Pancreas (tissue), 10 donors: ENCODE measurements at regions not wholly inside any gene's neighbourhood (a gene's known extent, or its start where the extent isn't known, plus 50 kb on each side); places are given as distances from the start of the nearest gene placed in this dataset.

Experiments
- ATAC-seq, 4 donors: fragments of 200-7000 bp; cut with Tn5 transposase; one replicate each; pipeline versions ENCODE4 v1.8.0 to v1.9.1; 2020; ENCODE audit warnings: mild to moderate bottlenecking in 4 of 4, moderate library complexity in 4 of 4
- DNase-seq, 6 donors: peaks; one replicate each; pipeline ENCODE4 v3.0.0-alpha.2; 2020
- FAIRE-seq: peaks from 2 replicates; lab custom pipeline; 2012; peaks lifted over from hg19 to GRCh38; lab: Jason Lieb, UNC
- H3K27ac ChIP-seq, 4 donors: fragments of 200-600 bp; sonication (generic); 1 replicate in 3 of 4; 2 replicates in 1 of 4; pipeline versions ENCODE4 v1.5.0 to v1.8.0; 2020
- H3K27me3 ChIP-seq, 4 donors: fragments of 200-600 bp; one replicate each; pipeline ENCODE4 v1.8.0; 2021
- H3K36me3 ChIP-seq, 3 donors: fragments of 200-600 bp; sonication (generic) in 1 of 3; one replicate each; pipeline versions ENCODE4 v1.5.0 to v1.8.0; 2020 to 2021
- H3K4me1 ChIP-seq, 3 donors: fragments of 200-600 bp; one replicate each; pipeline ENCODE4 v1.8.0; 2021
- H3K4me3 ChIP-seq, 4 donors: fragments of 200-600 bp; sonication (generic) in 2 of 4; one replicate each; pipeline versions ENCODE4 v1.5.0 to v1.8.0; 2020 to 2021
- H3K9me3 ChIP-seq, 4 donors: fragments of 200-600 bp; one replicate each; pipeline ENCODE4 v1.8.0; 2021
- WGBS, 2 donors: extraction: QIAGEN DNeasy Blood & Tissue Kit; methylation state at CpG; one replicate each; pipeline ENCODE4 v1.1.7; 2013; 5-methylcytosine and 5-hydroxymethylcytosine counted together
- intact Hi-C, 3 donors: fragments of 100-400 bp; cut with DNase I; formaldehyde crosslinking; loops; one replicate each; pipeline versions ENCODE4 v1.11.1 to v1.14.2; 2022
- TF ChIP-seq, protein P1 (sequence below), 4 donors: fragments of 200-600 bp; sonication (generic) in 3 of 4; IDR thresholded peaks; one replicate each; pipeline versions ENCODE4 v1.5.0 to v1.8.0; 2021; ENCODE audit warnings: antibody characterized with exemption in 4 of 4
- donor health status: healthy with polysubstance abuse.
- donor health status: DM: no; HTN: no; CAD: no; lungs with moderate emphysema.
- donor health status: DM: no; HTN: no; CAD: no.
- donor health status: control.
- donor health status: control.
- donor health status: Bipolar disorder and iron deficiency.
- donor health status: DM: yes; HTN: yes; CAD: no.
- donor health status: DM: no; HTN: no; CAD: no.
- donor health status: DM: no; HTN: no; CAD: no.
- donor health status: DM: yes; HTN: yes; CAD: no.

DNA sequence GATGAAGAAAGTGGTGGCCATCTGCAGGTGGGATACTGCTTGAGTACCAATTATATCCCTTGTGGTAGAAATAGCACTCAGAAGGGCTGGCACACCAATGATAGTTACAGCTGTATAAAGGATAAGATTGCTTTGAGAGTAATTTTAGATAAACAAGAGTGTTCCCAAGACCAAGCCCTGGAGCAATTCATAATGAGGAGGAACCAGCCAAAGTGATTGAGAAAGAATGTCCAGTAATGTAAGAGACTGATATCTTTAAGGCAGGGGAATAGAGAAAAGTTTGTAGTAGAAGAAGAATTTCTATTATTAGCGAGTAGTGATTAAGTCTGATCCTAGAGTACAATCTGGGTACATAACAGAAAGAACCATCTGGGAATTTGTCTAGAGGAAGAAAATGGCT is 945.1 kb downstream of the OTOL1 start:
- H3K4me1 ChIP-seq, result no peaks in the 10 kb centered on the region
- H3K27ac ChIP-seq, result no peak overlapping the region
- DNase-seq (no peak), ATAC-seq (no peak), FAIRE-seq (no peak)
- H3K9me3 ChIP-seq, result no peaks in the 10 kb centered on the region
- no peak overlapping the region for H3K4me3 ChIP-seq
- no peaks in the 10 kb centered on the region for H3K27me3 ChIP-seq
- H3K36me3 ChIP-seq, result no peaks in the 10 kb centered on the region
- TF ChIP-seq, protein P1, sequence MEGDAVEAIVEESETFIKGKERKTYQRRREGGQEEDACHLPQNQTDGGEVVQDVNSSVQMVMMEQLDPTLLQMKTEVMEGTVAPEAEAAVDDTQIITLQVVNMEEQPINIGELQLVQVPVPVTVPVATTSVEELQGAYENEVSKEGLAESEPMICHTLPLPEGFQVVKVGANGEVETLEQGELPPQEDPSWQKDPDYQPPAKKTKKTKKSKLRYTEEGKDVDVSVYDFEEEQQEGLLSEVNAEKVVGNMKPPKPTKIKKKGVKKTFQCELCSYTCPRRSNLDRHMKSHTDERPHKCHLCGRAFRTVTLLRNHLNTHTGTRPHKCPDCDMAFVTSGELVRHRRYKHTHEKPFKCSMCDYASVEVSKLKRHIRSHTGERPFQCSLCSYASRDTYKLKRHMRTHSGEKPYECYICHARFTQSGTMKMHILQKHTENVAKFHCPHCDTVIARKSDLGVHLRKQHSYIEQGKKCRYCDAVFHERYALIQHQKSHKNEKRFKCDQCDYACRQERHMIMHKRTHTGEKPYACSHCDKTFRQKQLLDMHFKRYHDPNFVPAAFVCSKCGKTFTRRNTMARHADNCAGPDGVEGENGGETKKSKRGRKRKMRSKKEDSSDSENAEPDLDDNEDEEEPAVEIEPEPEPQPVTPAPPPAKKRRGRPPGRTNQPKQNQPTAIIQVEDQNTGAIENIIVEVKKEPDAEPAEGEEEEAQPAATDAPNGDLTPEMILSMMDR (IDR thresholded peaks at IDR 0.05), result no peak
- 0 to 46% methylated on average over 1 of the region's 1 CpG for WGBS, 2 donors
- intact Hi-C loops, result no loop called here

DNA sequence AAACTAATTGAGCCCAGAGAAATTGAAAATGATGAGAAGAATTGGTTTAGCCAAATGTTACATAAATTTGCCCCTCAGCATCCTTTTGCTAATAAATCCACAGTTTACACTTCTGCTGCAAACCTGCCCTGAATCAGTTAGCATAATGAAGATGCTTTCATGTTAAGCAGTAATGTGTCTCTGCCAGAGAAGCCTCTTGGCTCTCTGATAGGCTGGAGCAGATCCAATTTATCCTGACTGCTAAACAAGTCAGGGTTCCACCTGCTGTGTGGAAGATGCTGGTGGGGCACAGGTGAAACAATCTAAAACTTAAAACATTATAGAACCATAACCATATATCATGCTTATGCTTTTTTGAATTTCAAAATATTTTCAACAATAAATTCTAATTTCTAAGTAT is 946.8 kb downstream of the OTOL1 start:
- no peak overlapping the region for H3K27ac ChIP-seq
- H3K4me1 ChIP-seq, result no peaks in the 10 kb centered on the region
- FAIRE-seq, result no peak
- intact Hi-C loops, result no loop called here
- H3K9me3 ChIP-seq, result no peaks in the 10 kb centered on the region
- ATAC-seq, result no peak
- no peaks in the 10 kb centered on the region for H3K36me3 ChIP-seq
- TF ChIP-seq, protein P1 (IDR thresholded peaks at IDR 0.05), result no peak
- H3K4me3 ChIP-seq, result no peak overlapping the region
- DNase-seq, result no peak
- no peaks in the 10 kb centered on the region for H3K27me3 ChIP-seq

DNA sequence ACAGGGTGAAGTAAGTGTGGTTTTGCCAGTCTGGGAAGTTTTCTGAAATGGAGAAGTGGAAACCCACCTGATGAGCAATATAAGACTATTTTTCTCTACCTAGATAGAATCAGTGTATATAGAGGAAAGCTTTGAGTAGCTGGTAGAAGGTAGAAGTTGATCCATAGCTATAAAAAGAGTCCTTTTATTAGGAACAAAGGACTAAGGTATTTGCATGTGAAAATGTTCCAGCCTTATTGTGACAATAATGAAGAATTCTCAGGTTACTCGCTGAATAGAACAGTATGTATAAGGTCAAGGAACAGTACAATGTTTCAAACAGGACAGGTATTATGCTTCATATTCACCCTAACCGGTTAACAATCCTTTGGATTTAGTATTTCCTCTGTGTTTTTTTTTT is 972.2 kb downstream of the OTOL1 start:
- H3K36me3 ChIP-seq, result no peaks in the 10 kb centered on the region
- DNase-seq (no peak), FAIRE-seq (no peak), ATAC-seq (no peak)
- H3K9me3 ChIP-seq, result no peaks in the 10 kb centered on the region
- no peaks in the 10 kb centered on the region for H3K4me1 ChIP-seq
- intact Hi-C loops, result no loop called here
- 60 to 77% methylated on average over 2 of the region's 2 CpGs for WGBS, 2 donors
- TF ChIP-seq, protein P1 (IDR thresholded peaks at IDR 0.05), result no peak
- no peaks in the 10 kb centered on the region for H3K27me3 ChIP-seq
- H3K4me3 ChIP-seq, result no peak overlapping the region
- no peak overlapping the region for H3K27ac ChIP-seq

DNA sequence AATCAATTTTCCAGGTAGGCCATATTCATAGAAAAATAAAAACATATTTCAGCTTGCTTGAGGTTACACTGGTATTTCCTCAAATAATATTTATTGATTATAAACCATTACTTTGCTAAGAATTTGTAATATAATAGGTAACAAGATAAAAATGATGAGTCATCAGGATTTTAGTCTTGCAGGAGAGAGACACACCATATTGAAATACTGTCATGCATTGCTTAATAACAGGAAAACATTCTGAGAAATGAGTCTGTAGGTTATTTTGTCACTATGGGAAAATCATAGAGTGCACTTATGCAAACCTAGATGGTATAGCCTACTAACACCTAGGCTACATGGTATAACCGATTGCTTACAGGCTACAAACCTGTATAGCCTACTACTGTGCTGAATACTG is 990.5 kb downstream of the OTOL1 start:
- DNase-seq (no peak), ATAC-seq (no peak), FAIRE-seq (no peak)
- H3K9me3 ChIP-seq, result no peaks in the 10 kb centered on the region
- no peaks in the 10 kb centered on the region for H3K4me1 ChIP-seq
- WGBS, 2 donors, result 73 to 94% methylated on average over 1 of the region's 1 CpG
- intact Hi-C loops, result no loop called here
- no peak overlapping the region for H3K27ac ChIP-seq
- H3K27me3 ChIP-seq, result no peaks in the 10 kb centered on the region
- TF ChIP-seq, protein P1 (IDR thresholded peaks at IDR 0.05), result no peak
- no peak overlapping the region for H3K4me3 ChIP-seq
- H3K36me3 ChIP-seq, result no peaks in the 10 kb centered on the region

DNA sequence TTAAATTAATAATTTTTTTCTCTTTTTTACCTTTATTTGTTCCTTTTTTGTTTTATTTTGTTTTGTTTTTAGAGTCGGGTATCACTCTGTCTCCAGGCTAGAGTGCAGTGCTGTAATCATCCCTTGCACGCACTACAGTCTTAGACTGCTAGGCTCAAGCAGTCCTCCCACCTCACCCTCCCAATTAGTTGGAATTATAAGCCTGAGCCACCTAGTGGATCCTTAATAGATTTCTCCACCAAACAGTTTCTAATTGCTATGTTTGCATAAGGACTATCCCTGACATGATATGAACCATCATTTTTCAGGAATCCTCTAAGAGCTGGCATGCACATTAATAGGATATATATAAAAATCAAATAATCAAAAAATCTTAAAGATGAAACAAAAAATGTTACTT is 993.2 kb downstream of the OTOL1 start:
- no peak for DNase-seq
- H3K4me3 ChIP-seq, result no peak overlapping the region
- H3K4me1 ChIP-seq, result no peaks in the 10 kb centered on the region
- FAIRE-seq, result no peak
- no peaks in the 10 kb centered on the region for H3K9me3 ChIP-seq
- no peak overlapping the region for H3K27ac ChIP-seq
- no peaks in the 10 kb centered on the region for H3K36me3 ChIP-seq
- 44 to 74% methylated on average over 2 of the region's 2 CpGs for WGBS, 2 donors
- H3K27me3 ChIP-seq, result no peaks in the 10 kb centered on the region
- TF ChIP-seq, protein P1 (IDR thresholded peaks at IDR 0.05), result no peak
- ATAC-seq, result no peak
- intact Hi-C loops, result no loop called here
